GM21619 (cell line): ENCODE measurements at regions not wholly inside any gene's neighbourhood (a gene's known extent, or its start where the extent isn't known, plus 50 kb on each side); places are given as distances from the start of the nearest gene placed in this dataset.

Experiments
- ATAC-seq: cut with Tn5 transposase; IDR thresholded peaks from one replicate; pipeline ENCODE4 v1.9.1; 2021; ENCODE audit not compliant: unreplicated experiment

GRCh38 chrX:140848800-140849199 lies 139.2 kb downstream of the LINC00632 start:
- no peak for ATAC-seq

- no peak for ATAC-seq
Measured at GRCh38 chrX:140860718-140861117, 141.7 kb upstream of the SPANXB1 start.

DNA sequence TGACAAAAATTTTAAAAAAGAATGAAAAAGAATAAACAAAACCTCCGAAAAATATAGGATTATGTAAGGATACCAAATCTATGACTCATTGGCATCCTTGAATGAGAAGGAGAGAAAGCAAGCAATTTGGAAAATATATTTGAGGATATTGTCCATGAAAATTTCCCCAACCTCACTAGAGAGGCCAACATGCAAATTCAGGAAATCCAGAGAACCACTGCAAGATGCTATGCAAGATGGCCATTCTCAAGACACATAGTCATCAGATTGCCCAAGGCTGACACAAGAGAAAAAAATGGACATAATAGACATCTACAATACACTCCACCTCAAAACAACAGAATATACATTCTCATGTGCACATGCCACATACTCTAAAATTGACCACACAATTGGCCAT lies 135.9 kb upstream of the SPANXB1 start:
- ATAC-seq = no peak

- no peak for ATAC-seq
Measured at GRCh38 chrX:140912606-140913005, 89.8 kb upstream of the SPANXB1 start.

DNA sequence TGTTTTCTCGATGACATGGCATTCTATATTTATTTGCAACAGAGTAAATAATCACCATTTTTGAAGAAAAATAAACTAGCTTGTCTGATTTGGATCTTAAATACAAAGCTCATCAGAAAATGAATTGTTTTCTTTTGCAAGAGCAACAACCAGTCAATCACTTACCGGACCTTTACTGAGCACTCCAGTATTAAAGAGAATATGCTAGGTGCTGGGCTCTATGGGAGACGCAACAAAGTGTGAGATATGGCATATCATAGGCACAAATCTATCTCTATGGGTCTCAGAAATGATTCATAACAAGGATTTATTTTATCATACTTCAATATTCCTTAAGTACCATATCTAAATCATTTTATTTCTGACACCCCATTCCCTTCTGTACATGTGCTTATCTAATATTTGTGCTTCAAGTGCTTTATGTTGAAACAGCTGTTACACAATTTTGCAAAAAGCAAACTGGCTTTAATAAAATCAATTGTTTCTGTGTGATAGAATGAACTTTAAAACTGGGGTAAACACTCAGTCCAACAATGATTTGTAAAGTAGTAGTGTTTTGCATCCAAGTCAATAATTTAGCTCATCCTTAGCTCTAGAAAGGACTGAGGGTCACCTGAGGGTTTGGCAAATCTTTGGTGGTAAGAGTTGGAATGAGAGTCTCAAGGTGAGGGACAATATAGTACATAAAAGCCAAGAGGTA lies 88.4 kb upstream of the SPANXB1 start:
- ATAC-seq = no peak

- ATAC-seq = no peak
Measured at GRCh38 chrX:140916872-140917271, 85.5 kb upstream of the SPANXB1 start.

DNA sequence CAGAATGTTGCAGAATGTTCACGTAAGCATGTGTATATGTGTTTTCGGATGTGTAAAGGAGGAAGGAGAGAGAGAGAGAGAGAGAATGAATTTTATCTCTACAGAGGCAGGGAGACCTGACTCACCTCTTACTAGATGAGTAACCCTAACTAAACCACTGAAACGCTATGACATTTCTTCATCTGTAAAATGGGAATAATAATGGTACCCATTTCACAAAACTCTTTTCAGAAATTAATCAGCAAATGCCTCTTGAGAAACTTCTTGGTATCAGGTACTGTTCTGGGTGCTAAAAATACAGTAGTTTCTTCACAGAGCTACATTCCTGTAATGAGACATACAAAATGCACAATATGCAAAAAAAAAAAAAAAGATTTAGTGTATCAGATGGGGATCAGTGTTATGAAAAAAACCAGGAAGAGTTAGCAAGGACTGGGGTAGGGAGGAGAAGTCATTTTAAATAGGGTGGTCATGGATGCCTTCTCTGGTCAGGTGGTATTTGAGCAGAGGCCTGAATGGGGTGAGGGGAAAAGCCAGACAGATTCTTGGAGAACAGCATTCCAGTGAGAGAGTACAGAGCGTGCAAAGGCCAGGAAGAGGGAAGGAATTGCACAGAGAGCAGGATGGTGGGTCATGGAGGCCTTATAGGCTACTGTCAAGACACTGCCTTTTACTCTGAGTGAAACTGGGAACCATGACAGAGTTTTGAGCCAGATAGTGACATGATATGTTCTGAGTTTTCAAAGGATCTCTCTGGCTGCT lies 84.9 kb upstream of the SPANXB1 start:
- no peak for ATAC-seq

- ATAC-seq = peak; percentile 90
Measured at GRCh38 chrX:140918398-140919038, 83.9 kb upstream of the SPANXB1 start.

DNA sequence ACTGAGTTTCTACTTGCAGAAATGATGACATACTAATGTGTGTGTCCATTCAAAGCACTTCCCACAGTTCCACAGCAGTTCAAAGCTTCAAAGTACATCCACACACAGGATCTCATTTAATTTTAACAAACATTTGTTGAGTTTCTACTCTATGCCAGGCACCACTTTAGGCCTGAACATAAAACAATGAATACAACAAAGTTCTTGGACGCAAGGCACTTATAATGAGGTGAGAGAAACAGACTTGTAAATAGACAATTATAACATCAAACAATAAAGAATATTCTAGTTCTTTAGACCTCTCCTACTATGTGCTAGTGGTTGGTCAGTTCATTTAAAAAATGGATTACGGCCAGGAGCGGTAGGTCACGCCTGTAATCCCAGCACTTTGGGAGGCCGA lies 82.0 kb upstream of the SPANXB1 start:
- no peak for ATAC-seq

GRCh38 chrX:140923118-140923517 lies 79.3 kb upstream of the SPANXB1 start:
- ATAC-seq = no peak

- ATAC-seq = no peak
Measured at GRCh38 chrX:140928739-140929138, 73.7 kb upstream of the SPANXB1 start.

- ATAC-seq = no peak
Measured at GRCh38 chrX:140933016-140933415, 69.4 kb upstream of the SPANXB1 start.

DNA sequence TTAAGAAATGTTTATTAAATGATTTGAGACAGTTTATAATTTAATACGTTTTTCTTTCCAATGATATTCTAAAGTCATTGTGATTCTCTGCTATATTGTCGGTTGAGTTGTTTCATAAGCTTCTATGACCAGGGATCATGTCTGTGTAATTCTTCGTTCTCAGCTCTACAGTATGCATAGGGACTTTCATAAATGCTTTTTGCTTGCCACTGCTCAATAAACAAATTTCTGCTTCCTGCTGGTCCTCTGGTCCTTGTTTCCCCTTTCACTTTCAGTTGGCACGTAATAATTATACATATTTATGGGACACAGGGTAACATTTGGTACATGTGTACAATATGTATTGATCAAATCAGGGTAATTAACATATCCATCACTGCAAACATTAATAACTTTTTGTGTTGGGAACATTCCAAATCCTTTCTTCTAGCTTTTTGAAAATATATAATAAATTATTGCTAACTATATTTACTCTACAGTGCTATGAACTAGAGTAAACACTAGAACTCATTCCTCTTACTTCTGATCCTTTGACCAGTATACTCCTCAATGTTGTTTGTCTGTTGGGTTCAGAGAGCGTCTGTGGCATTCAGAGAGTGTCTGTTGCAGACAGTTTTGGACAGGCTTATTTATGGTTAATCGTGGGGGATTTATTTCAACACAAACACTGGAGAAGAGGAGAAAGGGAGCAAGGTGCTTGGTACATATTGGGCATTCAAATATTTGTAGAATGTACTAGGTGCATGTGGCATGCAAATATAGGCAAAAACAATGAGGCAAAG lies 68.3 kb upstream of the SPANXB1 start:
- no peak for ATAC-seq

DNA sequence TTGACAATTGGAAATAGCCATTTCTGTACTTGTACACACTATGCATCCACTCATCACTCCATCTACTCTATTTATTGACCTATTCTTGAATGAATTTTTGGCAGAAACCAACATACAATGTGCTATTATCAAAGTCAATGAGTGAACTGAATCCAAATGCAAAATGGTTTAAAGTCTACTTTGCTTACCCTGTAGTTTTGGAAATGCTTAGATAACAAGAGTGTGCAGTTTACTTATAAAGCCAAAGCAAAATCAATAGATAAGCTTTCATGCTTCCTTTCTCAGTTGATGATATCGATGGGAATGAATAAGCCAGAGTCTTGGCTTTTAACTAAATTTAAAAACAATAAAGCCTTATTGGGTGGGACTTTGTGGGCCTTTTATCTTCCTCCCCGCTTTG lies 58.9 kb upstream of the SPANXB1 start:
- no peak for ATAC-seq

DNA sequence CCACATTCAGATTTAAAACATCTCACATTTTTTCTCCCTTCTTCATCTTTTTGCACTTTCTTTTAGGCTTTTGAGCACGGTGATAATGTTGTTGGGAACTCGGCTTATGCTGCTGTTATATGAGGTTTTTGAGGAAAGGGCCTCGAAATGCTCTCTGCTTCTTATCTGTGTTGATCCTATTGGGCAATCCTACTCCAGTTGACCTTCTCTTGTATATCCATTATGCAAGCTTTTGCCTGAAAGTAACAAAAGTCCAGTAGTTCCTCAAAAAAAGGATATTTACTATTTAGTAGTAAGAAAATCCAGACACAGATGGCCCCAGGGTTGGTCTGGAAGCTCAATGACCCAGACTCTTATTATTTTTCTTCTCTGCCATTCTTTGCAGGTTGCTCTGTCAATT lies 57.7 kb upstream of the SPANXB1 start:
- ATAC-seq = no peak

DNA sequence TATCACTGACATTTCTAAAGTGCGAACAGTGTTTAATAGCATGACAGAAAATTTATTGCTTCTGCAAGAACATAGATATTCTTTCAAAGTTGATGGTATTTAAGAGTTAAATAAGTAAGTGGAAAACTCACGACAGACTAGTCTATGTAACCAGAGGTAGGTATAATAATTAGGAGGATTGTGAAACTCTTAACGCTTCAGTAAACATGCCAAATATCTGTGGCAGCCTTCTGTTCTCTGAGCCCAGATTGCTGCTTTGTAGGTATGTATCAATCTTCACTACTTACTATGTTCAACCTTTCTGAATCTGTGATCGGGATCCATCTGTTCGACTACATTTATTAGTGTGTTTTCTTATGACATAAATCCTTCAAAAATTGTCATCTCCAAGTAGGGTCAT lies 53.6 kb upstream of the SPANXB1 start:
- ATAC-seq = no peak

- ATAC-seq = no peak
Measured at GRCh38 chrX:140949233-140949632, 53.2 kb upstream of the SPANXB1 start.
